H1 (cell line): ENCODE measurements at regions not wholly inside any gene's neighbourhood (a gene's known extent, or its start where the extent isn't known, plus 50 kb on each side); places are given as distances from the start of the nearest gene placed in this dataset.

Experiments
- CTCF ChIA-PET: fragments of 300-600 bp; sonication (Branson Sonifier 250); formaldehyde crosslinking; loops from one replicate; lab custom pipeline; 2021; ENCODE audit not compliant: partially characterized antibody; lab: Charles Lee
- POLR2A ChIA-PET: fragments of 300-600 bp; sonication (Branson Sonifier 250); formaldehyde crosslinking; loops from one replicate; lab custom pipeline; 2021; ENCODE audit warnings: inconsistent platforms; ENCODE audit not compliant: partially characterized antibody; lab: Charles Lee
- DNase-seq, 2 experiments: peaks; one replicate each; pipeline versions ENCODE4 v3.0.0 to v3.0.0-alpha.2; 2010 to 2022; ENCODE audit warnings: low spot score in 2 of 2, low read depth in 1 of 2, mixed read lengths in 1 of 2
- FAIRE-seq: peaks from 2 replicates; lab custom pipeline; 2011; peaks lifted over from hg19 to GRCh38; lab: Jason Lieb, UNC
- H2AFZ ChIP-seq: 2 replicates; pipeline ENCODE4 v1.8.1; 2012; ENCODE audit warnings: low read length, inconsistent platforms
- H2AK5ac ChIP-seq: 2 replicates; pipeline ENCODE4 v1.6.1; 2013; ENCODE audit warnings: low read depth, low read length
- H2BK120ac ChIP-seq: replicated peaks from 2 replicates; pipeline ENCODE3; 2013; ENCODE audit warnings: low read depth, low read length, inconsistent platforms
- H2BK12ac ChIP-seq: 2 replicates; pipeline ENCODE4 v1.6.1; 2013; ENCODE audit warnings: low read depth, low read length
- H2BK15ac ChIP-seq: 2 replicates; pipeline ENCODE4 v1.6.1; 2013; ENCODE audit warnings: low read length
- H2BK20ac ChIP-seq: 2 replicates; pipeline ENCODE4 v1.6.1; 2013; ENCODE audit warnings: low read length
- H2BK5ac ChIP-seq: 2 replicates; pipeline ENCODE4 v1.6.1; 2013; ENCODE audit warnings: low read depth, low read length
- H3K14ac ChIP-seq: 2 replicates; pipeline ENCODE4 v1.6.1; 2013; ENCODE audit warnings: inconsistent platforms; ENCODE audit not compliant: insufficient read length
- H3K18ac ChIP-seq: 2 replicates; pipeline ENCODE4 v1.6.1; 2013; ENCODE audit warnings: low read length; ENCODE audit errors: extremely low read depth
- H3K23ac ChIP-seq: 2 replicates; pipeline ENCODE4 v1.6.1; 2013; ENCODE audit warnings: inconsistent platforms; ENCODE audit not compliant: insufficient read length
- H3K23me2 ChIP-seq: 2 replicates; pipeline ENCODE4 v1.6.1; 2013; ENCODE audit warnings: low read depth, low read length
- H3K27ac ChIP-seq: 2 replicates; pipeline ENCODE4 v1.6.1; 2011; ENCODE audit warnings: low read depth, low read length, inconsistent platforms
- H3K27me3 ChIP-seq, 4 experiments: replicated peaks in 1 of 4; 1 replicate in 1 of 4; 2 replicates in 3 of 4; pipeline versions ENCODE4 v1.6.1 to v1.8.1; 2011 to 2013; ENCODE audit warnings: low read length in 3 of 4, mild to moderate bottlenecking in 3 of 4, inconsistent platforms in 2 of 4, mixed read lengths in 2 of 4, moderate library complexity in 1 of 4; ENCODE audit not compliant: control insufficient read depth in 3 of 4, insufficient read depth in 3 of 4; ENCODE audit errors: extremely low read depth in 1 of 4
- H3K36me3 ChIP-seq, 4 experiments: 2 replicates each; pipeline versions ENCODE4 v1.6.1 to v1.8.1; 2011 to 2013; ENCODE audit warnings: mild to moderate bottlenecking in 4 of 4, low read length in 3 of 4, moderate library complexity in 2 of 4, control low read depth in 1 of 4, inconsistent platforms in 1 of 4; ENCODE audit not compliant: insufficient read depth in 4 of 4, control insufficient read depth in 2 of 4
- H3K4ac ChIP-seq: replicated peaks from 2 replicates; pipeline ENCODE3; 2013; ENCODE audit warnings: low read length, low read depth, mixed read lengths, inconsistent platforms; ENCODE audit not compliant: insufficient read length
- H3K4me1 ChIP-seq, 4 experiments: replicated peaks in 1 of 4; 1 replicate in 1 of 4; 2 replicates in 3 of 4; pipeline versions ENCODE4 v1.6.1 to v1.8.1; 2011 to 2013; ENCODE audit warnings: low read length in 3 of 4, inconsistent platforms in 2 of 4, mixed read lengths in 1 of 4; ENCODE audit not compliant: insufficient read depth in 4 of 4, control insufficient read depth in 3 of 4
- H3K4me2 ChIP-seq, 2 experiments: 2 replicates each; pipeline versions ENCODE4 v1.6.1 to v1.8.1; 2011 to 2013; ENCODE audit warnings: low read depth in 2 of 2, low read length in 2 of 2, control low read depth in 1 of 2, inconsistent platforms in 1 of 2, mild to moderate bottlenecking in 1 of 2; ENCODE audit not compliant: insufficient read depth in 1 of 2
- H3K4me3 ChIP-seq, 4 experiments: fragments of 200-600, 300-600 bp in 1 of 4; sonication (generic), shearing (Covaris generic), sonication (Bioruptor Twin) in 1 of 4; 2 replicates each; pipeline versions ENCODE4 v1.5.1 to v1.8.1; 2011 to 2016; ENCODE audit warnings: low read length in 4 of 4, low read depth in 3 of 4, control low read depth in 2 of 4, inconsistent platforms in 2 of 4, mild to moderate bottlenecking in 2 of 4, mixed read lengths in 1 of 4, moderate library complexity in 1 of 4; ENCODE audit not compliant: insufficient read depth in 2 of 4; ENCODE audit errors: extremely low read depth in 1 of 4
- H3K56ac ChIP-seq: replicated peaks from 2 replicates; pipeline ENCODE3; 2013; ENCODE audit warnings: low read depth, mild to moderate bottlenecking, mixed read lengths, low read length, inconsistent platforms; ENCODE audit not compliant: insufficient read length
- H3K79me1 ChIP-seq: 2 replicates; pipeline ENCODE4 v1.6.1; 2013; ENCODE audit warnings: low read depth, low read length, control low read depth
- H3K79me2 ChIP-seq, 2 experiments: 2 replicates each; pipeline versions ENCODE4 v1.6.1 to v1.8.1; 2012 to 2013; ENCODE audit warnings: low read length in 2 of 2, mild to moderate bottlenecking in 2 of 2, inconsistent platforms in 1 of 2; ENCODE audit not compliant: insufficient read depth in 2 of 2, control insufficient read depth in 1 of 2
- H3K9ac ChIP-seq, 4 experiments: replicated peaks in 1 of 4; 1 replicate in 1 of 4; 2 replicates in 3 of 4; pipeline versions ENCODE4 v1.6.1 to v1.8.1; 2011 to 2013; ENCODE audit warnings: low read depth in 3 of 4, low read length in 3 of 4, control low read depth in 2 of 4, mild to moderate bottlenecking in 2 of 4, moderate library complexity in 2 of 4, inconsistent platforms in 1 of 4; ENCODE audit errors: extremely low read depth in 1 of 4
- H3K9me3 ChIP-seq, 2 experiments: 2 replicates each; pipeline versions ENCODE4 v1.6.1 to v1.8.1; 2012 to 2013; ENCODE audit warnings: mild to moderate bottlenecking in 2 of 2, moderate library complexity in 2 of 2, control low read depth in 1 of 2, inconsistent platforms in 1 of 2, low read depth in 1 of 2, low read length in 1 of 2, mixed read lengths in 1 of 2; ENCODE audit not compliant: insufficient read depth in 2 of 2
- H4K20me1 ChIP-seq, 2 experiments: replicated peaks in 1 of 2; 2 replicates each; pipeline versions ENCODE3 to v1.8.1; 2011 to 2013; ENCODE audit warnings: inconsistent platforms in 2 of 2, low read length in 2 of 2, mild to moderate bottlenecking in 1 of 2; ENCODE audit not compliant: insufficient read depth in 2 of 2, control insufficient read depth in 1 of 2
- H4K5ac ChIP-seq: 2 replicates; pipeline ENCODE4 v1.6.1; 2013; ENCODE audit warnings: low read length, low read depth, mixed read lengths, inconsistent platforms; ENCODE audit not compliant: insufficient read length
- H4K8ac ChIP-seq: 2 replicates; pipeline ENCODE4 v1.8.0; 2013; ENCODE audit warnings: mild to moderate bottlenecking, moderate library complexity, low read length, inconsistent platforms; ENCODE audit not compliant: insufficient read depth; ENCODE audit errors: extremely low read depth
- H4K91ac ChIP-seq: replicated peaks from 2 replicates; pipeline ENCODE3; 2013; ENCODE audit warnings: low read length, mixed read lengths, inconsistent platforms; ENCODE audit not compliant: insufficient read length
- BRCA1 ChIP-seq: IDR thresholded peaks from 2 replicates; pipeline ENCODE4 v1.6.1; 2012; ENCODE audit warnings: low read depth, low read length, improper control_type of control experiment
- CBX8 ChIP-seq: fragments of 300-800, 300-1000 bp; sonication (generic); IDR thresholded peaks from 2 replicates; pipeline ENCODE4 v1.7.1; 2016; ENCODE audit warnings: low read depth, low read length, borderline replicate concordance
- CTCF ChIP-seq, 3 experiments: IDR thresholded peaks; 1 replicate in 2 of 3; 2 replicates in 1 of 3; pipeline versions ENCODE4 v1.5.1 to v1.6.1; 2011; ENCODE audit warnings: low read length in 3 of 3, mild to moderate bottlenecking in 3 of 3, inconsistent platforms in 2 of 3, low read depth in 1 of 3, moderate library complexity in 1 of 3; ENCODE audit not compliant: insufficient read depth in 1 of 3; ENCODE audit errors: control extremely low read depth in 1 of 3
- EZH2 ChIP-seq: fragments of 200-600 bp; sonication (generic); IDR thresholded peaks from 2 replicates; pipeline ENCODE4 v1.7.1; 2012; ENCODE audit warnings: low read depth, mild to moderate bottlenecking, moderate library complexity, low read length, inconsistent platforms; ENCODE audit not compliant: severe bottlenecking
- KDM4A ChIP-seq: IDR thresholded peaks from one replicate; pipeline ENCODE4 v1.7.1; 2012; ENCODE audit warnings: low read depth, mild to moderate bottlenecking, moderate library complexity, low read length, inconsistent platforms; ENCODE audit not compliant: severe bottlenecking
- POLR2AphosphoS5 ChIP-seq: IDR thresholded peaks from 2 replicates; pipeline ENCODE4 v1.6.1; 2011; ENCODE audit warnings: low read depth, low read length
- SIN3A ChIP-seq, 2 experiments: IDR thresholded peaks in 1 of 2; conservative IDR thresholded peaks in 1 of 2; 2 replicates each; pipeline ENCODE4 v1.6.1; 2011 to 2012; ENCODE audit warnings: low read length in 2 of 2, improper control_type of control experiment in 1 of 2, low read depth in 1 of 2, mild to moderate bottlenecking in 1 of 2
- SIRT6 ChIP-seq: IDR thresholded peaks from one replicate; pipeline ENCODE4 v1.7.1; 2012; ENCODE audit warnings: low read length, inconsistent platforms
- SP1 ChIP-seq: IDR thresholded peaks from 2 replicates; pipeline ENCODE4 v1.6.1; 2011; ENCODE audit warnings: low read depth, low read length
- TCF12 ChIP-seq: IDR thresholded peaks from 2 replicates; pipeline ENCODE4 v1.6.1; 2011; ENCODE audit warnings: low read depth, mild to moderate bottlenecking, low read length
- WGBS, 2 experiments: shearing (Covaris generic) in 1 of 2; methylation state at CpG; one replicate each; pipeline versions ENCODE4 v1.1.6 to v1.1.7; 2013 to 2015; ENCODE audit warnings: low lambda C conversion rate in 2 of 2, mixed read lengths in 2 of 2, inconsistent platforms in 1 of 2, low coverage in 1 of 2, missing lambda C conversion rate in 1 of 2; ENCODE audit not compliant: insufficient replicate concordance in 2 of 2, insufficient coverage in 1 of 2, insufficient read length in 1 of 2; ENCODE audit errors: extremely low coverage in 1 of 2, missing lambda C conversion rate in 1 of 2; 5-methylcytosine and 5-hydroxymethylcytosine counted together

GRCh38 chr14:95609398-95609990 is 74.6 kb downstream of the GLRX5 start:
- no peaks in the 10 kb centered on the region for H3K79me1 ChIP-seq
- no peaks in the 10 kb centered on the region; a peak in 1 of 7 replicates for H3K4me1 ChIP-seq
- no peaks in the 10 kb centered on the region for H3K9me3 ChIP-seq
- H3K4me2 ChIP-seq: no peak overlapping the region
- H3K27me3 ChIP-seq: peaks cover 0 to 4% (median 0%) of the 10 kb centered on the region in 4 experiments; a peak in 1 of 7 replicates
- H2AFZ ChIP-seq: no peak overlapping the region
- WGBS, 2 experiments: 54% methylated on average over 7 of the region's 7 CpGs; no CpG with 5 or more reads in 1 of the 2 experiments
- no peaks in the 10 kb centered on the region for H3K23me2 ChIP-seq
- no peak overlapping the region for H4K91ac ChIP-seq
- no peak overlapping the region for H4K5ac ChIP-seq
- peak overlapping the region; percentile 7; the same call in 1 of the 2 replicates for H2BK5ac ChIP-seq
- H3K36me3 ChIP-seq: no peaks in the 10 kb centered on the region
- no peak overlapping the region for H3K4me3 ChIP-seq
- H3K27ac ChIP-seq: no peak overlapping the region
- peak overlapping the region; percentile 77; the same call in 1 of the 2 replicates for H2BK15ac ChIP-seq
- H2AK5ac ChIP-seq: no peak overlapping the region
- no peaks in the 10 kb centered on the region for H3K79me2 ChIP-seq
- H3K14ac ChIP-seq: no peak overlapping the region
- H2BK20ac ChIP-seq: 0 out of 2 replicates have a peak overlapping the region, but pooled peaks have one; percentile 73
- H3K9ac ChIP-seq: no peak overlapping the region
- peak overlapping the region; percentile 80; the same call in 1 of the 2 replicates for H2BK12ac ChIP-seq
- DNase-seq: peak in 1 of 2 experiments; percentile 80
- no peak overlapping the region for H4K8ac ChIP-seq
- H2BK120ac ChIP-seq: no peak overlapping the region
- H3K23ac ChIP-seq: no peak overlapping the region
- POLR2A ChIA-PET: no interaction called here
- H3K56ac ChIP-seq: no peak overlapping the region
- peak; percentile 42 for FAIRE-seq
- H3K18ac ChIP-seq: 0 out of 2 replicates have a peak overlapping the region, but pooled peaks have one; percentile 39
- no peak overlapping the region for H3K4ac ChIP-seq
- CTCF ChIA-PET: interaction anchor here (0.7 to 6.8 kb wide), 34 partner anchors 10 to 539 kb away, joined by 3 to 58 read pairs (median 4); no protein-coding TSS in a partner anchor
- H4K20me1 ChIP-seq: no peaks in the 10 kb centered on the region
- no peak for TF ChIP-seq CBX8
- peak; percentile 47 to 83 (median 82) for TF ChIP-seq CTCF (IDR thresholded peaks at IDR 0.05; ENCODE audit: control extremely low read depth in 1 of 3, insufficient read depth in 1 of 3, low read depth in 1 of 3, low read length in 3 of 3)
- TF ChIP-seq SIN3A (conservative IDR thresholded peaks at IDR 0.05 in 1 of 2, IDR thresholded peaks at IDR 0.05 in 1 of 2; ENCODE audit: low read depth in 1 of 2, low read length in 2 of 2): no peak
- TF ChIP-seq EZH2: no peak
- no peak for TF ChIP-seq SIRT6
- no peak for TF ChIP-seq KDM4A
- no peak for TF ChIP-seq POLR2AphosphoS5
- TF ChIP-seq SP1: no peak
- no peak for TF ChIP-seq TCF12
- TF ChIP-seq BRCA1: no peak
